Stimulated activated naive CD8-positive, alpha-beta T cell treated with anti-CD3 and anti-CD28 coated beads, Interleukin-15, Interleukin-2, amounts not matched to agents 100 U/mL and 50 U/mL, for 24 hours (primary cell): ENCODE measurements at regions not wholly inside any gene's neighbourhood (a gene's known extent, or its start where the extent isn't known, plus 50 kb on each side); places are given as distances from the start of the nearest gene placed in this dataset.
A peak's percentile ranks its signal among the peaks of the same experiment; 100 is the strongest.

Experiments
- ATAC-seq: fragments of 150-1000 bp; cut with Tn5 transposase; one replicate; pipeline ENCODE4 v1.10.0; 2021
- DNase-seq: peaks from one replicate; pipeline ENCODE4 v3.0.0; 2021

DNA sequence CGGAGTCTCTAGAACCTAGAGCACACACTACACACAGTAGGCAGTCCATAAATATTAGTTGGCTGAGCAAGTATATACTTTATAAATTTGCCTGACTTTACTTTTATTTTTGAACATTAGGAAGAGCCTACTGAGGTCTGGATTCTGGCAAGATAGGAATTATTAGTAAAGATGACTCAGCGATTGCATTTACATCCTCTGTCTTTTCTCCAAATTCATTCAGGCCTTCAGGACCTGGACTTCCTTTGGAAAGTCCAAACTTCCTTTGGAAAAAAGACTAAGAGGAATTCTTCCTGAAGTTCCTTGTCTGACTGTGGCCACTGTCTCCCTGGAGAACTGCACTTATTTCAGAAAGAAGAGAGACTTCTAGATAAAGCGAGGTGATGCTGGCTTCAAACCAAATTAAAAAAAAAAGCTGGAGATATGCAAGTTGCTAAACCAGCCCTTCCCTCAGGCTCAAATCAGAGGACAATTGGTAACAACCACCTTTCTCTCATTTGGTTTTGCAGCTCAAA is 251.3 kb downstream of the GAS1 start:
- DNase-seq: no peak
- ATAC-seq: no peak

DNA sequence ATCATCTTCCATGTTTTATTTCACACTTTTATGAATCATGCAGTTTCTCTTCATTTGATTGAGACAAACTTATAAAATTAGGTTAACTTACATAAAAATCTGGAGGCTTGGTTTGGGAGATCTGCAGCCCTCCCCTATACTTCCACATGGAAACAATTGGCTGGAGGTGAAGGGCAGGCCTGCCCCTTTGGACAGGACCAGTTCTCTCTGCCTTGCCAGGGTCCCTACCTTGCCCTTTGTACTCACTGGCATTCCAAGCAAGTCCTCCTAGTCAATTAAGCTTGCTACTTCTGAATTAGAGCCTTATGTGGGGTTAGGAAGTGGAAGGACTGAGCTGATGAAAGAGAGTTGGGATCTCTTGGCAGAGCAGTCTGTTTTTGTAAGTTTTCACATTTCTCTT is 257.3 kb downstream of the GAS1 start:
- ATAC-seq (no peak), DNase-seq (no peak)

GRCh38 chr9:86687788-86688187 is 259.5 kb downstream of the GAS1 start:
- DNase-seq: no peak
- no peak for ATAC-seq

DNA sequence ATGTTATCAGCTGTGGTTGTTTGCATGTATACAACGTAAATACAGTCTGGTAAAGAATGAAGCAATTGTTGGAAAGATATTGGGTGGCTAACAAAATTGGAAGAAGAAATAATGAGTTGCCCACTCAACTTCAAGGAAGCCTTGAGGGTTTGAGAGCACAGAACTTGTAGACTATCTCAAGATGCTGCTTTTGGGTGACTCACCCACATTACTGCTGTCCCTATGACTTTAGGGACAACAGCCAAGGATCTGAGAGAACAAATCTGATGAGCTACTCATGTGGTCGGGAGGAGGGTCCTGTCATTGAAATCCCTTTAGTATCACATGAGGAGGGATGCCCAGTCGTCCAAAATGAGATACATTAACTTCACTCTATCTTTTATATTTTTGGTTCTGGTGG is 261.8 kb downstream of the GAS1 start:
- ATAC-seq: no peak
- no peak for DNase-seq

- DNase-seq: no peak
Measured at GRCh38 chr9:86684148-86684547, 263.2 kb downstream of the GAS1 start.

GRCh38 chr9:86682240-86682639 is 265.1 kb downstream of the GAS1 start:
- DNase-seq (no peak), ATAC-seq (no peak)

More at GRCh38 chr9:86684148-86684547, 263.2 kb downstream of the GAS1 start:
- no peak for ATAC-seq

- no peak for DNase-seq
- ATAC-seq: no peak
Measured at GRCh38 chr9:86679909-86680308, 267.4 kb downstream of the GAS1 start.

DNA sequence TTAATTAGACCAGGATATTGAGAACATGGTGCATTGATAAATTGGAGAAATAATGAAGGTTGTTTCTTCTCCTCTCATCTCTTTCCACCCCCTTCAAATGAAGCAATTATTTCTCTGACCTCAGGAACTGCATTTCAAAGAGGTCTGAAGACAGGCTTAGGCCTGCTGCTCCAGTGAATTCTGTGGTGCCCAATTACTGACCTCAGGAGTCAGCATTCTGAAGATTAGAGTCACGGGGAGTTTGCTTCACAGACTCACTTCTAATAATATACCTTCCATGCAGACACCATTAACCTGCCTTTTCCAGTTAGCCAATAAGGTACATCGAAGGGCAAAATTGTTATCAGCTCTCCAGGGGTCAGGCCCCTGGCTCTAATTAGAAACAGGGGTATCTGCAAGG is 270.9 kb downstream of the GAS1 start:
- DNase-seq: no peak
- ATAC-seq: no peak

DNA sequence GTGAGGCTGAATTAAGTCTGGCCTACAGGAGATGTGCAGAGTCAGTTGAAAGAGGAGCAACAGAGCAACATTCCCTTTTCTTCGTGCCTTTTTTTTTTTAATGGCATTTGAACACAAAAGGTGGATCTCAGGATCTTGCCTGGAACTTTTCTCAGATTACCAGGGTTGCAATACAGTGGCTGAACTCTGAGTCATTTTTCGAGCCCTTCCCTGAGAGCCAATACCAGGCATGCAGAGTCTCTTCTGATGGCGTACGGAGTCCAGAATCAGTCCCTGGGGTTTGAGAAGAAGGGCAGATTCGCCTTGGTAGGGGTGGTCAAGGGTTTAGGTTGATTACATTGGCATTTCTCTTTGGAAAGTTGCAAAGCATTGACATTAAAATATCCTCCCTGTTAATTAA is 271.5 kb downstream of the GAS1 start:
- ATAC-seq: no peak
- DNase-seq: no peak

DNA sequence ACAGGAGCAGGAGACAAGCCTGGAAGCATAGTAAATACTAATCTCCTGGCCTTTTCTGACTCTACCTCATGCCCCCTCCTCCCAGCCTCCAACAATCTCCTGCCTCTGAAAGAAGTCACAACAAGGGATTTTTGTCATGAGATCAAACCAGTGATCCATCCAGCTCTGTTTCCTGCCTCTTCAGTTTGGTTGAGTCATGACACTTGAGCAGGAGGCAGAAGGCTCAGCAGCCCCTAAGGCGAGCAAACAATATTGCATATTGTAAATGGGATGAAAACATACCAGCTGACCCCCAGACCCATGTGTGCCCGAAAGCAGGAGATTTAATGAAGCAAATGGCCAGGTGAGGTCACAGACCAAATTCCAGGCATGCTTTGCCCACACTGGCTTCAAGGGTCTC is 272.8 kb downstream of the GAS1 start:
- ATAC-seq (no peak), DNase-seq (no peak)

DNA sequence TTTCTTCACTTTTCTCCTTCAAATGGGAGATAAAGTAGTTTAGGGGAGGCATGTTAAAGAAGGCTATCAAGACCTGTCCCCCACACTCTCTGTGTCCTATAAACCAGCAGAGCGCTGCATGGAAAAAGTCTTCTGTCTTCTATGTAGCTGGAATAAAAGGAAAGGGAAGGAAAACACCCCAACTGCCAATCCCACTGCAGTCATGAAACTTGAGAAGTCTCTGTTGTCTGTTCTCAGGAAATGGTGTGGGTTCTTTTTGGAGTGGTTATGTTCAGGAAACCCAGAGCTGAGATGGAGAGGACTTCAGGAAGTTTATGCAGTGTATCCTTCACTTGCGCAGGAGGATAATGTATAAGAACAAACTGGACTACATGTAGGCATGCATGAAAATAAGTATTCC is 274.3 kb downstream of the GAS1 start:
- ATAC-seq: no peak

DNA sequence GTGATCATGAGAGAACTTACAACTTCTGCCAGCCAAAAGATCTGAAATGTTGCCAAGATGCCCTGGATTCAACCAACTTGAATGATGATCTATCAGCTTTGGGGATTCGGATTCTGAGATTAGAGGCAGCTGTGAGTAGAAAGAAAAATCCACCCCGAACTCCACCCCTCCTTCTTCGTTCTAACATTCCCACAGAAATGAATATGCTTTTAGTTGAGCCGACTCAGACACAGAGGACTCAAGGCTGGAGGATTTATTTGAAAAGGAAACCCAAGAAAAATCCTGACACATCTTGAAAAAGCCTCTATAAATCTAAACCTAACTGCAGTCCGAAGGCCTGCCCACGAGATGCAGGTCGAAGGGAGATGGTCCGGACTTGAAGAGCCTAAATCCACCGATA is 275.0 kb downstream of the GAS1 start:
- DNase-seq: no peak
- no peak for ATAC-seq

More for the DNA sequence above, 274.3 kb downstream of the GAS1 start:
- no peak for DNase-seq

GRCh38 chr9:86671018-86671417 is 276.3 kb downstream of the GAS1 start:
- ATAC-seq: no peak
- no peak for DNase-seq

DNA sequence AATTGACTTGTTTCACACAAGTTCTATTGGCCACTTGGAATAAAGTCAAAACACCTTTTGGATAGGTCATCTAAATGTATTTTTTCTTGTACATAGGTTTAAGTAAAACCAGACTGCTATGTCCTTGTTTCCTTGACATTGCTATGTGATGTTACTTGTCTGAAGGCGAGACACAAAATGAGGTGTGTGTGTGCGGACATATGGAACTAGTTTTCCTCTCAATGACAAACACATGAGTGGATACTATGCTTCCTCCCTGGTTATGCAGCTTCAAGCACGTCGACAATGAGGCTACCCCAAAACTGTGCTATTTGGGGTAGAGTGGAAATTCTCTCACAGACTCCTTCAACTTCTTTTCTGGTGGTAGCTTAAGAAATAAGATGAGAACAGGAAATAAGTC is 276.8 kb downstream of the GAS1 start:
- ATAC-seq: no peak
- no peak for DNase-seq

DNA sequence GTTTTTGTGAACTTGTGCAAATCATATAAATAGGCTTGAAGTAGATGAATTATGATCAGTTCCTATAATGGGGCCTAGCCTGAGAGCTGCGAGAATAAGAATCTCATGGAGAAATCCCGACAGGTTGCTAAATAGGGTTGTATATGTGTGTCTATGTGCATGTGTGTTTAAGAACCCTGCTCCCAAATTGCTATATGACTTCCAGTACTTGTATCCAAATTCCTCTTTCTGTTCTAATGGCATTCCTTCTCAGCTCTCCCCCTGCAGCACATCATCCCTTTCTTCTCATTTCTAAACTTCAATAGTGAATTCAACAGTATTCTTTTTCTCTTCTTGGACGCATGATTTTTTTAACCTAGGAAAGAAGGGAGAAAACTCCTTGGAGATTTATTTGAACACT is 277.2 kb downstream of the GAS1 start:
- ATAC-seq: no peak
- DNase-seq: no peak

GRCh38 chr9:86669422-86669821 is 277.9 kb downstream of the GAS1 start:
- DNase-seq (no peak), ATAC-seq (no peak)

DNA sequence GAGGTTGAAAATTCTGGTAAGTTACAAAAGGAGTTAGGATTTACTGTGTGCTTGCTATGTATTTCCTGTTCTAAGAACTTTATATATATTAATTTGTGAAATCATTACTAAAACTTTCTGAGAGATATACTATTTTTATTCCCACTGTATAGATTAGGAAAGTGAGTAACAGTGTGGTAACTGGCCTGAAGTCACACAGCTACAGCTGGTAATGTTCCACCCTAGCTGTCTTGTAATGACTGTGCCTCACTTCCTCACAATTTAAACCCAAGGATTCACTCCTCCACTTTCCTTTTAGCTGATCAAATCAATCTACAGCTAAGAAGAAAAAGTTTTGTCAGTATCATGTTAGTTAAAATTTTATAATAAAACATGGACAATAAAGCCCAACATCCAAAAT is 278.8 kb downstream of the GAS1 start:
- no peak for DNase-seq
- peak; percentile 43 for ATAC-seq

GRCh38 chr9:86667307-86667706 is 280.0 kb downstream of the GAS1 start:
- peak; percentile 6 for DNase-seq

DNA sequence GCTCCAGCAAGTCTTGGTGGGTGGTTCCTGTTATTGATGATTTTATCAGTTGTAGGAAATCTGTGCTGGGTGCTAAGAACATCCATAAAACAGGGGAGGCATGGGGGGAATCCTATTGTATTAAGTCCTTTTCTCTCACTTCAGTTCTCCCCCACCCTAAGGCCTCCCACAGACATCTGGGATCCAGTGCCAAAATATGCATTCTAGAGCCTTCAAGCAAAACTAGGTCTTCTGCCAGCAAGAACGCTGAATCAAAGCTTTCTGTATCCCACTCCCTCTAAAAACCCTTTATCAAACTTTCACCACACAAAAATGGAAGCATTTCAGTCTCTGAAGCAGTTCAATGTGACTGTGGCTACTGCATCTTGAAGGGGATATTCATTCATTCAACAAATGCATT is 281.9 kb downstream of the GAS1 start:
- DNase-seq: no peak
- ATAC-seq: no peak

More at GRCh38 chr9:86667307-86667706, 280.0 kb downstream of the GAS1 start:
- peak; percentile 59 for ATAC-seq

- DNase-seq (no peak), ATAC-seq (no peak)
Measured at GRCh38 chr9:86664603-86665002, 282.7 kb downstream of the GAS1 start.

DNA sequence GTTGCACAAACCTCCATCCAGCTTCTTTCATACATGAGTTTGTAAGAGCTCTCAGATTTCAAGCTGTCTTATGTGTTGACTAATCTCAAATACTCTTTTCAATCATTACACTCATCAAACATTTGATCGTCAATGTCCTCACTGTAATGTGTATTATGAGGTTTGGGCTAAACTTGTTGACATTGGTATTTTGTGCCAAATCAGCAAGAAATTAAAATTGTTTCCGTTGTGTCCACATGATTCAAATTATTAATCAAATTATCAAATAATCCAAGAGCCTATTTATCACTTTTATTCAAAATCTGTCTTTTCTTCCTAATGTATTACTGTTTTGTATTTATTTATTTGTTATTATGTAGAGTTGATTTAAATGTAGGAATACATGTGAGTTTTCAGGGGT is 283.4 kb downstream of the GAS1 start:
- no peak for ATAC-seq
- no peak for DNase-seq

- ATAC-seq: no peak
Measured at GRCh38 chr9:86662890-86663468, 284.3 kb downstream of the GAS1 start.

DNA sequence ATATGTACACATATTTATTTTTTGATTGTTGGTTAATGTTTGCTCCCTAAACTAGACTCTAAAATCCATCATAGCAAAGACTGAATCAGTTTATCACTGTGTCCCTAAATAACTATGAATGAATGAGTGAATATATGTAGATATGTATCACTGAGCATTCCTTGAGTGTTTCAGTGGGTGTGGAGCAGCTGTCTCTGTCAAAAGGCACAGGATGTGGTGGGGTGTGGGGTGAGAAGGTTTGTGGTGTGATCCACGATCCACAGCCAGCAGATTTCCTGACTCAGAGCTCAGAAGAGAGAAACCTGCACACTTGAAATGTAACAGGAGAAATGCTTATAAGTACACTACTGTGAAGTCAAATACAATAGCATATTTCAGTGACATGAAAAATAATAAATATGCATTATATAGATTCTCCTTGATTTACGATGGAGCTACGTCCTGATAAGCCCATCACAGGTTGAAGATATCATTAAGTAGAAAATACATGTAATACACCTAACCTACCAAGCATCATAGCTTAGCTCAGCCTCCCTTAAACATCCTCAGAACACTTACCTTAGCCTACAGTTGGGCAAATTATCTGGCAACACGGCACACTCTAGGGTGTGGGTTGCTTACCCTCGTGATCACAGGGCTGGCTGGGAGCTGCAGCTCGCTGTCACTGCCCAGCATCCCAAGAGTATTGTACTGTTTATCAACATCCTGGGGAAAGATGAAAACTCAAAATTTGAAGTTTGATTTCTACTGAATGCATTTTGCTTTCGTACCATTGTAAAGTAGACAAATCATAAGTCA is 287.0 kb downstream of the GAS1 start:
- ATAC-seq (no peak), DNase-seq (no peak)

More at GRCh38 chr9:86662890-86663468, 284.3 kb downstream of the GAS1 start:
- no peak for DNase-seq
